ENCODE measurements at regions not wholly inside any gene's neighbourhood (a gene's known extent, or its start where the extent isn't known, plus 50 kb on each side); places are given as distances from the start of the nearest gene placed in this dataset.
"Not testable (repeated sequence)": the region's sequence is repeated elsewhere in the genome, so short reads cannot be mapped to it uniquely, and the experiment has no call there.

- DNase-seq (ENCODE audit: low spot score): no peak
- CTCF ChIA-PET: no interaction called here
- POLR2A ChIA-PET (ENCODE audit: low non-redundant PET): no interaction called here
- no peak for TF ChIP-seq CTCF (conservative IDR thresholded peaks at IDR 0.05; ENCODE audit: low read depth)
- H3K27ac ChIP-seq: no peak overlapping the region
Measured at GRCh38 chr6:168377856-168378832, 58.6 kb upstream of the DACT2 start.

GRCh38 chr6:168379579-168379978 lies 60.0 kb upstream of the DACT2 start:
- DNase-seq (ENCODE audit: low spot score); POLR2A ChIA-PET (ENCODE audit: low non-redundant PET); H3K27ac ChIP-seq; CTCF ChIA-PET: not testable (repeated sequence)

GRCh38 chr6:168380166-168380955 lies 60.6 kb upstream of the SMOC2 start:
- POLR2A ChIA-PET (ENCODE audit: low non-redundant PET); DNase-seq (ENCODE audit: low spot score); CTCF ChIA-PET: not testable (repeated sequence)

GRCh38 chr6:168380956-168381605 lies 59.9 kb upstream of the SMOC2 start:
- POLR2A ChIA-PET (ENCODE audit: low non-redundant PET): no interaction called here
- DNase-seq (ENCODE audit: low spot score): no peak
- no peak overlapping the region for H3K27ac ChIP-seq
- CTCF ChIA-PET: no interaction called here
- no peak for TF ChIP-seq CTCF (conservative IDR thresholded peaks at IDR 0.05; ENCODE audit: low read depth)

More at GRCh38 chr6:168380166-168380955, 60.6 kb upstream of the SMOC2 start:
- not testable (repeated sequence) for H3K27ac ChIP-seq

GRCh38 chr6:168381726-168382458 lies 59.1 kb upstream of the SMOC2 start:
- ChIA-PET POLR2A (ENCODE audit: low non-redundant PET) (no interaction called here), CTCF (interaction anchor here (0.5 kb wide), 1 partner anchor 242 kb away, joined by 3 read pairs; no protein-coding TSS in a partner anchor)
- H3K27ac ChIP-seq: no peak overlapping the region
- no peak for DNase-seq (ENCODE audit: low spot score)
- TF ChIP-seq CTCF (conservative IDR thresholded peaks at IDR 0.05; ENCODE audit: low read depth): no peak

- DNase-seq (ENCODE audit: low spot score): no peak
- H3K27ac ChIP-seq: no peak overlapping the region
- ChIA-PET POLR2A (ENCODE audit: low non-redundant PET) (no interaction called here), CTCF (no interaction called here)
- TF ChIP-seq CTCF (conservative IDR thresholded peaks at IDR 0.05; ENCODE audit: low read depth): no peak
Measured at GRCh38 chr6:168383062-168383854, 57.7 kb upstream of the SMOC2 start.

Data from RWPE1 (cell line).